Hematopoietic multipotent progenitor cell (in vitro differentiated cells): ENCODE measurements at regions not wholly inside any gene's neighbourhood (a gene's known extent, or its start where the extent isn't known, plus 50 kb on each side); places are given as distances from the start of the nearest gene placed in this dataset.
"Not testable (repeated sequence)": the region's sequence is repeated elsewhere in the genome, so short reads cannot be mapped to it uniquely, and the experiment has no call there.

ENCODE experiments used
- DNase-seq, 3 donors: peaks; one replicate each; pipeline ENCODE4 v3.0.0-alpha.2; 2011 to 2015; ENCODE audit warnings: low read depth in 2 of 3, low spot score in 2 of 3

GRCh38 chr13:84646957-84647356 is 764.7 kb upstream of the SLITRK1 start:
- no peak for DNase-seq

DNA sequence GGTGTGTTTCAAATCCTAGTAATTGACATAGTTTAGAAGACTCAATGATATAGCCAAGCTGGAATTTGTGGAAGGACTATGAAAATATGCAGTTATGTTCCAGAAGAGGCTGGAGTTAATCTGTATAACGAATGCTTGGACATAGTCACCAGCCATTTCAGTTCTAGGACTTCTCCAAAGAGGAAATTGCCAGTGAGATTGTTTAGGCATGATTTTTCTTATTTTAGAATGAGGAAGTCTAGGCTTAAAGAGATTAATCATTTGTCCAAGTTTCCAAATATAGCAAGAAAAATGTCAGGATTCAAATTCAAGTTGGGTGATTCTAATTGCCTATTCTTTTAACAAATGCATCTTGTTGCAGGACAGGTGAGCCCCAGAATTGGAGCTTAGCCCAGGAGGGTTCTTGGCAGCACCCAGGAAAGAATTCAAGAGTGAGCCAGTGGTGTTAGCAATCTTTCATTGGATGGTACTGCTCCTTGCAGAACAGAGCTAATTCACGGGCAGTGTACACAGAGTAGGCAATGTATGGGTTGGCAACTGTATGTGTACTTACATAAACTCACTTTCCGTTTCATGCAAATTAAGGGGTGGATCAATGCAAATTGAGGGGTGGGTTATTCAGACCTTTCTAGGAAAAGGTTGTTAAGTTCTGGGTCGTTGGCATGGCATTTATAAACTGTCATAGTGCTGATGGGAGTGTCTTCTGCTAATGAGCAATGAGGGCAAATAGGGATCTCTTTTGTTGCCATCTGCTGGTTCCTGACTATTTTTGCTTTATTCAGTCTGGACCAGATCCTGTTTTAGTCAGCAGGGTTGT is 763.1 kb upstream of the SLITRK1 start:
- peak in 1 of 3 donors; percentile 69 for DNase-seq

GRCh38 chr13:84641491-84641890 is 759.2 kb upstream of the SLITRK1 start:
- no peak for DNase-seq

GRCh38 chr13:84640691-84641090 is 758.4 kb upstream of the SLITRK1 start:
- DNase-seq: no peak

- no peak for DNase-seq
These were observed 748.2 kb upstream of the SLITRK1 start for GRCh38 chr13:84630476-84630875.

DNA sequence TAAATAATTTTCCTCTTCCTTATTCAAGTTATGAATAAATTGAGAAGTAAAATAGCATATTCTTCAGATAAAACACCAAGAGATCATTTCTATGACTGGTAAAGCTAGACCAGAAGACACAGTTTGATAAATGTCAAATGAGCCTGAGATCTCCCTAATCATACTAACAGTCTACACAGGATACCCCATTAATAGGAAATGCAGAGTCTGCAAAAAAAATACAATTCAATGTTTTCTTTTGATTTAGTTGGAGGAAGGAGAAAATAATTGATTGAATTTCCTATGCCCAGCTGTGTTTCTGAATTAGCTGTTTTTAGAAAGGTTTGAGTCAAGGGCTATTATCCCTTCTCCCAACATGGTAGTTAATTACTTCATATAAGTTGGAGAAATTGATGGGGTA is 734.6 kb upstream of the SLITRK1 start:
- no peak for DNase-seq

DNA sequence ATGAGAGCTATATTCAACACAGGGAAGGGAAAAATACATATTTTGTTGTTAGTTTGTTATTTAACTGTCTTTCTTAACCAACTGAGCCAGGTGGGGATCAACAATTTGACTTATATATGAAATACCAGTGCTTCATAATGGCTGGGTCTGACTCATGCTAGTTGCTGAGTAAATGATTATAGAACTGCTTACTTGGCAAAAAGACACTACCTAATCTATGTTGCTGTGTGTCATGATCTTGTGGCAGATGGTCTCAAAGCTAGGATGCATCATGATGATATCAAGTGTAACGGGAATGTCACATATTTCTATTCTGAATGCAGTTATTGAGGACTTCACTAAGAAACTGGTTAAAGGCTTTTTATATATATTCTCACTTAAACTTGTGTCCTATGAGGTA is 727.4 kb upstream of the SLITRK1 start:
- no peak for DNase-seq

- DNase-seq: no peak
These were observed 725.2 kb upstream of the SLITRK1 start for GRCh38 chr13:84607261-84608013.

DNA sequence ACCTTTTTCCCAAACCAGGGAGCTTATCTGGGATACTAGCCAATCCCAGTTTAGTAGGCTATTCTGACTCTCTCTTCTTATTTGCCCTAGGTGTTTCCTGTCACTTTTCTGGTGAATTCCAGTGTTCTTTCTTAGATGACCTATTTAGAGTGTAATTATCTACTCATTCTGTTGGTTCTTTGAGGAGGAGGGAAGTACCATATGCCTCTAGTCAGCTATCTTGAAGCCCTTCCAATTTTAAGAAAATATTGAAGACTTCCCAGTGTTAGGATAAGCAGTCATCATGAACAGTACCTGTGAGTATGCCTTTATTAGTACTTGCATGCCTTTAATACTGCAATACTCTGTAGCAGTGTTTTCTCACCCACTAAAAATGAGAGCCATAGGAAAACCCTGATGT is 724.3 kb upstream of the SLITRK1 start:
- no peak for DNase-seq

GRCh38 chr13:84605927-84606326 is 723.7 kb upstream of the SLITRK1 start:
- DNase-seq: no peak

GRCh38 chr13:84591444-84591843 is 709.2 kb upstream of the SLITRK1 start:
- no peak for DNase-seq

DNA sequence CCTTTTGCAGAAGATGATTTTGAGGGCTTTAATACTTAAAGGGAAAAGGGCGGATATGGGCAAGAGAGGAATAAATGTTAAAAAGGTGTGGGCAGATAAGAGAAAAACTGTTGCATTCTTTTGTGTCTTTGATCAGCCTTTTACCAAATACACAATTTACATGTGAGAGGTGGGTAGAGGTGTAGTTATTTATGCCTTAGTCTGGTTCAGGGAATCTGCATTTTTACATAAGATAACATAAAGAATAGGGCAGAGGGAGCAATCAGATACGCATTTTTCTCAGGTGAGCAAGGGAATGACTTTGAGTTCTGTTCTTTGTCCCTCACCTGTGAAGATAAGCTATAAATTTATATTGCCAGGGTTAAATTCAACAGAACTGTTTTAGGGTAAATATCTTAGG is 708.4 kb upstream of the SLITRK1 start:
- no peak for DNase-seq

GRCh38 chr13:84588023-84588422 is 705.7 kb upstream of the SLITRK1 start:
- no peak for DNase-seq

- DNase-seq: not testable (repeated sequence)
These were observed 697.6 kb upstream of the SLITRK1 start for GRCh38 chr13:84579901-84580300.

DNA sequence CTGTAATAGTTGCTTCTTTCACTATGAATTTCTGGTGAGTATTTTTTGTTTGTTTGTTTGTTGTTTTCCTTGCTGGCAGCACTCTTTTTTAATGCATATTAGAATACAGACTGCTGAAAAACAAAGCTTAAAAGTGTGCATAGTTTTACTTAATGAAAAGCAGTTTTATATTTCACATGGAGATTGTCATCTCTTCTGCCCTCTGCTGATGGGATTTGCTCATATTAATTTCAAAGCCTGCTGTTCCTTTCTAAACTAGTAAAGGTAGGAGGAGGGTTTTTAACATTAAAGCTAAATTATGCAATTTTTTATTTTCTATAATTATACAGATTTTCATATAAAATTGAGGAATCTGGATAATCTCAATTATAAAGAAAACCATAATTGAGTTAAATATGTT is 692.6 kb upstream of the SLITRK1 start:
- DNase-seq: peak in 2 of 3 donors; percentile 12 to 49

DNA sequence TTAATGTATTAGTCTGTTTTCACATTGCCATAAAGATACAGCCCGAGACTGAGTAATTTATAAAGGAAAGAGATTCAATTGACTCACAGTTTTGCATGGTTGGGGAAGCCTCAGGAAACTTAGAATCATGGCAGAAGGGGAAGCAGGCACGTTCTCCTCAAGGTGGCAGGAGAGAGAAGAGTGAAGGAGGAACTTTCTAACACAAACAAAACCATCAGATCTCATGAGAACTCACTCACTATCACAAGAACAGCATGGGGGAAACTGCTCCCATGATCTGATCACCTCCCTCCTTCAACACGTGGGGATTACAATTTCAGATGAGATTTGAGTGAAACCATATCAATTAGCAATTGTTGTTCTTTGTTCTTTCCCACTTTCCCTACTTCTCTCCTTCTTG is 689.0 kb upstream of the SLITRK1 start:
- DNase-seq: no peak

DNA sequence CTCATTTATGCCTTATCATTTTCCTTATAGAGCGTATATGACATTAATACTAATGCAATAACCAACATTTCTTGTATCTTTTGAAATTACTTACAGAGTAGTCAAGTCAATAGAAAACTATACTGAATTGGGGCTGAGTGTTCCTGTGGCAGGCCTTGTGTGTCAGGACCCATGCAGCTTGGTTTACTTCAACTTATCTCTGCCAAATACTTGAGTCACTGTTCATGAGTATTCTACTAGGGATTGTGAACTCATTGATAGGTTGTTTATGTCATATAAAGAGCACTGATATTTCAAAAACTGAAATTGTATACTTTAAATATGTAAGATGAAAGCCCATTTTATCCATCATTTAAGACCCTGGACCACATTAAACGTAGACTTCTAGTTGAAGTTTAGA is 688.6 kb upstream of the SLITRK1 start:
- DNase-seq: no peak

DNA sequence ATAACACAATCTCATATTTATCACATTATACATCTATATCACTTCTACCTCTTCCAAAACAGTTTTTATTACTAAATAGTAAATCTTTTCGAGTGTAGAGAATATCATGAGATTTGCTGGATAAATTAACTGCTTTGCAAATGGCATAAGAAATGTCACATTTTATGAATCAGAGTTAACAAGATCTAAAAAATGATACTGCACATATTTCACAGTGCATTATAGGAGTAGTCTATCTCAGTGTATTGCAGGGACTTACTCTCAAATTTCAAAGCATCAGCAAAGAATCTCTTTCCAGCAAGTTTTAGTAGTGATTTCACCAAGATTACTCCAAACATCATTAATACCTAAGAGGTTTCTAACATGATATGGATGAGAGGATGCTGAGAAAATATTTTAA is 687.1 kb upstream of the SLITRK1 start:
- no peak for DNase-seq

GRCh38 chr13:84567848-84568247 is 685.6 kb upstream of the SLITRK1 start:
- peak in 1 of 3 donors; percentile 36 for DNase-seq

DNA sequence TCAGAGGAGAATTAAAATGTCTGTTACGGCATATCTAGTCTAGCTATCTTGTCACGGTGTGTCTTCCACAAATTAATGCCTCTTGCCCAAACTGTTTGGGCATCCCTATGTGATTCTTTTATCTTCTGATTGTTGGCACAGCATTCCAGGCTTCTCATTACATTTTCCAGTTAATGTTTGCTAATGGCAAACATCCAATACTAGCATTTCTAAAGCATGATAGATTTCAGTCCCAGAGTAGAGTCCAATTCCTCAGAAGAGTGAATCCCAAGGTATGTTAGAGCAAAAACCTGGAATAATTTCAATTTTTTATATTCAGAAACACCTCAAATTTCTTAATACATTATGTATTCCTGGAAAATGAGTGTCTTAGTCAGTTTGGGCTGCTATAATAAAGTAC is 684.5 kb upstream of the SLITRK1 start:
- DNase-seq: no peak

DNA sequence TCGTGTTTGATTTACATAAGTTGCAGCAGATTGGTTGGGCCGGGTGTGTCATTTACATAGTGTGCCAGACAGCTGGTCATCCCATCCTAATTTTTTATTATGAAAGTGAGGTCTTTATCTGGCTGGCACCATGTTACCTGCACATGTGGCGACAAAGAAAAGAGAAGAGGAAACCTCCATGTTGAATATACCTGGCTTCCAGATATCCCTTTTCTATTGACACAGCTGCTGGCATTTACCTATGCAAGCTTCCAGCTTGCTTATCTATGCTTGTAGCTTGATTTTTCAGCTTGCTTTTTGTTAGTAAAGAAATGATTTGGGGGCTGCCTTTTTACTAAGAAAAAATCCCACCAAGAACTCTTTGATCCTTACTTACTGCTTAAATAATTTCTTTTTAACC is 681.3 kb upstream of the SLITRK1 start:
- DNase-seq: no peak

GRCh38 chr13:84553227-84553626 is 671.0 kb upstream of the SLITRK1 start:
- peak in 1 of 3 donors; percentile 6 for DNase-seq
